ENCODE measurements at regions not wholly inside any gene's neighbourhood (a gene's known extent, or its start where the extent isn't known, plus 50 kb on each side); places are given as distances from the start of the nearest gene placed in this dataset.
A peak's percentile ranks its signal among the peaks of the same experiment; 100 is the strongest.

- no peak for DNase-seq
These were observed 87.4 kb upstream of the ERRFI1 start for GRCh38 chr1:8113262-8114220.

GRCh38 chr1:8112611-8113261 is 86.6 kb upstream of the ERRFI1 start:
- DNase-seq = no peak

GRCh38 chr1:8111560-8111959 is 85.5 kb upstream of the ERRFI1 start:
- DNase-seq = no peak

- DNase-seq = no peak
These were observed 83.1 kb upstream of the ERRFI1 start for GRCh38 chr1:8109216-8109615.

GRCh38 chr1:8107897-8108296 is 81.8 kb upstream of the ERRFI1 start:
- no peak for DNase-seq

- peak; percentile 1 for DNase-seq
These were observed 78.4 kb upstream of the ERRFI1 start for GRCh38 chr1:8104278-8105236.

GRCh38 chr1:8097908-8098307 is 71.8 kb upstream of the ERRFI1 start:
- DNase-seq = no peak

- no peak for DNase-seq
These were observed 71.1 kb upstream of the ERRFI1 start for GRCh38 chr1:8097077-8097799.

GRCh38 chr1:8096105-8097011 is 70.2 kb upstream of the ERRFI1 start:
- no peak for DNase-seq

- DNase-seq = no peak
These were observed 69.5 kb upstream of the ERRFI1 start for GRCh38 chr1:8095584-8095983.

GRCh38 chr1:8094481-8095241 is 68.6 kb upstream of the ERRFI1 start:
- DNase-seq = no peak

GRCh38 chr1:8093221-8093980 is 67.3 kb upstream of the ERRFI1 start:
- no peak for DNase-seq

- no peak for DNase-seq
These were observed 66.5 kb upstream of the ERRFI1 start for GRCh38 chr1:8092657-8093056.

- no peak for DNase-seq
These were observed 65.6 kb upstream of the ERRFI1 start for GRCh38 chr1:8091691-8092090.

GRCh38 chr1:8090241-8090702 is 64.2 kb upstream of the ERRFI1 start:
- no peak for DNase-seq

GRCh38 chr1:8089535-8090228 is 63.6 kb upstream of the ERRFI1 start:
- DNase-seq = no peak

GRCh38 chr1:8086055-8086454 is 59.9 kb upstream of the ERRFI1 start:
- DNase-seq = peak; percentile 32 to 49

GRCh38 chr1:8084913-8085312 is 58.8 kb upstream of the ERRFI1 start:
- DNase-seq = no peak

Measured in Kasumi-1 (cell line).